Fibroblast of pulmonary artery (primary cell): ENCODE measurements at regions not wholly inside any gene's neighbourhood (a gene's known extent, or its start where the extent isn't known, plus 50 kb on each side); places are given as distances from the start of the nearest gene placed in this dataset.
"Not testable (repeated sequence)": the region's sequence is repeated elsewhere in the genome, so short reads cannot be mapped to it uniquely, and the experiment has no call there.

ENCODE experiments used
- DNase-seq: peaks from one replicate; pipeline ENCODE4 v3.0.0-alpha.2; 2010; ENCODE audit warnings: low read depth
- H3K4me3 ChIP-seq: replicated peaks from 2 replicates; pipeline ENCODE4 v1.5.1; 2011; ENCODE audit warnings: low read depth, mild to moderate bottlenecking, control low read depth, low read length, moderate library complexity
- TF ChIP-seq, protein P1 (sequence below): IDR thresholded peaks from 2 replicates; pipeline ENCODE4 v1.5.1; 2011; ENCODE audit warnings: mild to moderate bottlenecking, control low read depth, low read length, inconsistent platforms; ENCODE audit errors: missing control alignments

DNA sequence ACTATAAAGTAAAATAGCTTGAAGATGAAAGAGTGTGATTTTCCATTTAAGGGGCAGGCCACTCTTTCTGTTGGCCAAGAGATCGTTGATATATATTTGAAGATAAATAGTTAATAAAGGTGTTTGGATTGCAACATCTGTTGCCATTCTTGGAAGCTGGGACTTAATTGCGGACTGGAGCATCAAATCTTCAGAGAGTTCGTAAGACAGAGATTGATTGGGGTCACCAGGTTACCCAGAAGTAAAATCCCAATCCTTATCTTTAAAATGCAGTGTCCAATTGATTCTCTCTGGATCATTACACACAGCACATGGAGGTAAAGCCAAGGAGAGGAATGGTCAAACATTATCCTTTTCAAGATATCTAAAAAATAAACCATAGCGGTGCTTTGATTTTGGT lies 220.8 kb upstream of the HES1 start:
- TF ChIP-seq, protein P1, sequence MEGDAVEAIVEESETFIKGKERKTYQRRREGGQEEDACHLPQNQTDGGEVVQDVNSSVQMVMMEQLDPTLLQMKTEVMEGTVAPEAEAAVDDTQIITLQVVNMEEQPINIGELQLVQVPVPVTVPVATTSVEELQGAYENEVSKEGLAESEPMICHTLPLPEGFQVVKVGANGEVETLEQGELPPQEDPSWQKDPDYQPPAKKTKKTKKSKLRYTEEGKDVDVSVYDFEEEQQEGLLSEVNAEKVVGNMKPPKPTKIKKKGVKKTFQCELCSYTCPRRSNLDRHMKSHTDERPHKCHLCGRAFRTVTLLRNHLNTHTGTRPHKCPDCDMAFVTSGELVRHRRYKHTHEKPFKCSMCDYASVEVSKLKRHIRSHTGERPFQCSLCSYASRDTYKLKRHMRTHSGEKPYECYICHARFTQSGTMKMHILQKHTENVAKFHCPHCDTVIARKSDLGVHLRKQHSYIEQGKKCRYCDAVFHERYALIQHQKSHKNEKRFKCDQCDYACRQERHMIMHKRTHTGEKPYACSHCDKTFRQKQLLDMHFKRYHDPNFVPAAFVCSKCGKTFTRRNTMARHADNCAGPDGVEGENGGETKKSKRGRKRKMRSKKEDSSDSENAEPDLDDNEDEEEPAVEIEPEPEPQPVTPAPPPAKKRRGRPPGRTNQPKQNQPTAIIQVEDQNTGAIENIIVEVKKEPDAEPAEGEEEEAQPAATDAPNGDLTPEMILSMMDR: no peak
- no peak for DNase-seq
- H3K4me3 ChIP-seq: no peak overlapping the region

DNA sequence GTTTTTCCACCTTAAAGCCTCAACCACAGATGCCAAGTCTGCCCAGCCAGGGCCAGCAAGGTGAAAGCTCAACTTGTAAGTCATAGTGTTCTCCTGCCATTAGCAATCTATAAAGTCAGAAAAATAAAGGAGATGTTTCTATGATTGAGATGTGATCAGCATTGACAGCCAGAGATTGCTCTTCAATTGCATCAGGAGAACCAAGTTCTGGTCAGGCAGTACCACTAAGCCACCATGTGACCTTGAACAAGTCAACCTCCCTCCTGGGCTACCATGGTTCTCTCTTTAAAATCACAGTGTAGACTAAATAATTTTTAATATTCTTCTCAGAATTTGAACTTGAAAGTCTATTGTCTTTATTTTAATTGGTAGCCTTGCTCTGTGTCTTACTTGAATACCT lies 220.3 kb upstream of the HES1 start:
- H3K4me3 ChIP-seq: no peak overlapping the region
- DNase-seq: no peak
- TF ChIP-seq, protein P1: no peak

DNA sequence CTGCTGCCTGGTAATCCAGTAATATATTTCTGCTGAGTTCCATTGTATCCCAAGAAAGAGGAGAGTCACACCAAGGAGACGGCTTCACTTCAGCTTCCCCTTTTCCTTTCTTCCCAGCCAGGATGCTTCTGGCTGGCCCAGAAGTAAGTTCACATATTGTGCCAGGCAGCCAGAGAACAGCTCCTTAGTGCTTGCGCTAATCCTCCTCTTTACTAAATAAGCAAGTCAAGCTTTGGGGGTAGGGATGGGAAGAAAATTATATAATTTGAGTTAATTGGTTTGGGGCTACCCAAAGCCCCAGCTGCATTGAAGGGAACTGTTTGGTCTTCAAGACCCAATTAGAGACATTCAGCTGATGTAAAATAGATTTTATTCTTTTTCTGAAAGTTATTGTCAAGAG lies 218.8 kb upstream of the HES1 start:
- H3K4me3 ChIP-seq: no peak overlapping the region
- DNase-seq: no peak
- TF ChIP-seq, protein P1: no peak

DNA sequence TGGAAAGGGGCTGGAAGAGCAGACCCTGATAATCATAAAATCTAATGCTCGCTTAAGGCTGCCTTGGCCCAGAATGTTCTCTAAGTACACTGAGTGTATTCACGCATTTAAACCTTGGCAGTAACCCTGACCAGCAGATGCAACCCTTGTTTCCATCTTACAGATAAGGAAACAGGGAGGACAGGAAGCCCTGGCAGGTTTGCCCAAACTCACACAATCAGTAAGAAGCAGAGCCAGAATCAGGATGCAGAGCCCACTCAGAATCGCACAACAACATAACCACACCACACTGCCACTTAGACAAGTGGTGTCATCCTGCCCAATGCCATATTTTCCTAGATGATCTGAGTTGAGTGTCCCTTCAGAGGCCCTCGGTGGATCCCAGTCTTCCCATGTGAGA lies 214.5 kb upstream of the HES1 start:
- no peak overlapping the region for H3K4me3 ChIP-seq
- no peak for DNase-seq
- TF ChIP-seq, protein P1: no peak

DNA sequence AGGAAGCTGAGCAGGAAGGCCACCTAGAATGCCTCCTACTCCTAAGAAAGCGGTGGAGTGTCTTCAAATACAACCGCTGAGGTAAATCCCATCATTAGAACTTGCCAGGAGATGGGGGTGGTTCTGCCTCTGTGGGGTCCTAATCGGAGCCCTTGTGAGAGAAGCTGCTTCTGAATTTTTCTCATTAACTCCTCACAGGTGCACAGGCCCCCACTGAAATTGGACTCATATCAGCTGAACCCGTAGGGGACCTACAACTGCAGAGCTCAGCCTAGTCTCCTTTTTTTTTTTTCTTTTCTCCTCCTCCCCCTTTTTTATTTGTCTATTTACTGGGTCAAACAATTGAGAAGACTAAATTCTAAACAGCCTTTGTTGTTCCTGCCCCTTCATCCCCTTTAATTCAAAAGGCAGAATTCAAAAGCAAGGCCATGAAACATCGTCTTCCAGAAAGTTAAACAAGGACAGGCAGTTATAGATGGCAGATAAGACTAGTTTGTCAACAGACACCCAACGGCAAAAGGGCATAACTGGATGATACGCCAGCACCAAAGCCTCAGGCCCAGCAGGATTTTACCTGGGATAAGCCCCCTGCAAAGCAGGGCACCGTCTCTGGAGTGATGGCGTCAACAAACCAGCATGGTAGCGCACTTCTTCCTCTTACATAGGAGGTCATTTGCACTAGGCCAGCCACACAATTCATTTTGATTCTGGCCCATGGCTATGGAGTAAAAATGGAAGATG lies 213.7 kb upstream of the HES1 start:
- DNase-seq: no peak
- TF ChIP-seq, protein P1: no peak
- H3K4me3 ChIP-seq: no peak overlapping the region

DNA sequence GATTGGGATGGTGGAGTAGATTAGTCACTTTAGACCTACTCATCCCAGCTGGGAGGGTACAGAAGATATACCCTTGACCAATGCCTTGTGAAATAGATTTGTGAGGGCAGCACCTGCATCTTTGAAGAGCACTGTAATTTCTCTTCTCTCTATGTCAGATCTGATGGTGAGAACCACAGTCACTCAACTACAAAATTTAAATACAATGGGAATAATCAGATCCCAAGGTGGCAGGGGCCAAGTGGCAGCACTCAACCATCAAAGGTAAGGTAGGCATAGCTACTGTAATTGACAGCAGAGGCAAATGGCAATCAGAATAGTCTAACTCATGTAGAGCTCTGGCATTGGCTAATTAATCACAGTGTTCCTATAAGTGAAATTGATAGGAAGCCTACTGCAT lies 212.0 kb upstream of the HES1 start:
- DNase-seq, H3K4me3 ChIP-seq: not testable (repeated sequence)

DNA sequence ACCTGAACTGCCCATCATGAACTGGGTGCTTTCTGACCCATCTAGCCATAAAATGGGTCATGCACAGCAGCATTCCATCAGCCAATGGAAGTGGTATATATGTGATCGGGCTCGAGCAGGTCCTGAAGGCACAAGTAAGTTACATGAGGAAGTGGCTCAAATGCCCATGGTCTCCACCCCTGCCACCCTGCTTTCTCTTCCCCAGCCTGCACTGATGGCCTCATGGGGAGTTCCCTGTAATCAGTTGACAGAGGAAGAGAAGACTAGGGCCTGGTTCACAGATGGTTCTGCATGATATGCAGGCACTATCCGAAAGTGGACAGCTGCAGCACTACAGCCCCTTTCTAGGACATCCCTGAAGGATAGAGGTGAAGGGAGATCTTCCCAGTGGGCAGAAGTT lies 209.9 kb upstream of the HES1 start:
- not testable (repeated sequence) for DNase-seq, H3K4me3 ChIP-seq

DNA sequence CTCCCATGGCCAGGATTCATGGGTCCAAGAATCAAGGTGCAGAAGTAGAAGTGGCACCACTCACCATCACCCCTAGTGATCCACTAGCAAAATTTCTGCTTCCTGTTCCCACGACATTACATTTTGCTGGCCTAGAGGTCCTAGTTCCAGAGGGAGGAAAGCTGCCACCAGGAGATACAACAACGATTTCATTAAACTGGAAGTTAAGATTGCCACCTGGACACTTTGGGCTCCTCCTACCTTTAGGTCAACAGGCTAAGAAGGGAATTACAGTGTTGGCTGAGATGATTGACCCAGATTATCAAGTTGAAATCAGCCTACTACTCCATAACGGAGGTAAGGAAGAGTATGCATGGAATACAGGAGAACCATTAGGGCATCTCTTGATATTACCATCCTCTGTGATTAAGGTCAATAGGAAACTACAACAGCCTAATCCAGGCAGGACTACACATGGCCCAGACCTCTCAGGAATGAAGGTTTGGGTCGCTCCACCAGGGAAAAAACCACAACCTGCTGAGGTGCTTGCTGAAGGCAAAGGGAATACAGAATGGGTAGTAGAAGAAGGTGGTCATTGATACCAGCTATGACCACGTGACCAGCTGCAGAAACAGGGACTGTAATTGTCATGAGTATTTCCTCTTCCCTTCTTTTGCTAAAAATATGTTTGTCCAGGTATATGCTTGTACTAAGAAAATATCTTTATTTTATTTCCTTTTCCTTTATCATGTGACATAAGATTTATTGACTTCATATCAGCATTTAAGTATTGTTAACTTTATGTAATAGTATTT lies 208.3 kb upstream of the HES1 start:
- not testable (repeated sequence) for DNase-seq, H3K4me3 ChIP-seq
